PFSK-1 (cell line): ENCODE measurements at regions not wholly inside any gene's neighbourhood (a gene's known extent, or its start where the extent isn't known, plus 50 kb on each side); places are given as distances from the start of the nearest gene placed in this dataset.

Source experiments
- FOXP2 ChIP-seq: optimal IDR thresholded peaks from 2 replicates; pipeline ENCODE3; 2011; ENCODE audit warnings: borderline replicate concordance, control low read depth, inconsistent platforms; ENCODE audit not compliant: insufficient read depth; ENCODE audit errors: extremely low read length, extremely low read depth
- POLR2AphosphoS5 ChIP-seq: IDR thresholded peaks from 2 replicates; pipeline ENCODE4 v1.6.1; 2012; ENCODE audit warnings: low read depth, mild to moderate bottlenecking, control low read depth, low read length, moderate library complexity
- SIN3A ChIP-seq: IDR thresholded peaks from 2 replicates; pipeline ENCODE4 v1.6.1; 2012; ENCODE audit warnings: mild to moderate bottlenecking, low read length, moderate library complexity, borderline replicate concordance; ENCODE audit not compliant: insufficient read depth
- TAF1 ChIP-seq: IDR thresholded peaks from 2 replicates; pipeline ENCODE4 v1.6.1; 2012; ENCODE audit warnings: low read length, control low read depth, borderline replicate concordance; ENCODE audit not compliant: insufficient read depth
- TF ChIP-seq, protein P1 (sequence below), 2 experiments: IDR thresholded peaks; 2 replicates each; pipeline versions ENCODE4 v1.6.1 to v1.8.0; 2011 to 2012; ENCODE audit warnings: low read depth in 2 of 2, low read length in 2 of 2, control low read depth in 1 of 2, inconsistent platforms in 1 of 2, mild to moderate bottlenecking in 1 of 2, moderate library complexity in 1 of 2; ENCODE audit not compliant: insufficient read depth in 1 of 2

- TF ChIP-seq POLR2AphosphoS5 (no peak), TAF1 (no peak), SIN3A (no peak), FOXP2 (no peak)
Observed at GRCh38 chr7:131673576-131673975, 117.1 kb upstream of the PODXL start.

- TF ChIP-seq, protein P1, sequence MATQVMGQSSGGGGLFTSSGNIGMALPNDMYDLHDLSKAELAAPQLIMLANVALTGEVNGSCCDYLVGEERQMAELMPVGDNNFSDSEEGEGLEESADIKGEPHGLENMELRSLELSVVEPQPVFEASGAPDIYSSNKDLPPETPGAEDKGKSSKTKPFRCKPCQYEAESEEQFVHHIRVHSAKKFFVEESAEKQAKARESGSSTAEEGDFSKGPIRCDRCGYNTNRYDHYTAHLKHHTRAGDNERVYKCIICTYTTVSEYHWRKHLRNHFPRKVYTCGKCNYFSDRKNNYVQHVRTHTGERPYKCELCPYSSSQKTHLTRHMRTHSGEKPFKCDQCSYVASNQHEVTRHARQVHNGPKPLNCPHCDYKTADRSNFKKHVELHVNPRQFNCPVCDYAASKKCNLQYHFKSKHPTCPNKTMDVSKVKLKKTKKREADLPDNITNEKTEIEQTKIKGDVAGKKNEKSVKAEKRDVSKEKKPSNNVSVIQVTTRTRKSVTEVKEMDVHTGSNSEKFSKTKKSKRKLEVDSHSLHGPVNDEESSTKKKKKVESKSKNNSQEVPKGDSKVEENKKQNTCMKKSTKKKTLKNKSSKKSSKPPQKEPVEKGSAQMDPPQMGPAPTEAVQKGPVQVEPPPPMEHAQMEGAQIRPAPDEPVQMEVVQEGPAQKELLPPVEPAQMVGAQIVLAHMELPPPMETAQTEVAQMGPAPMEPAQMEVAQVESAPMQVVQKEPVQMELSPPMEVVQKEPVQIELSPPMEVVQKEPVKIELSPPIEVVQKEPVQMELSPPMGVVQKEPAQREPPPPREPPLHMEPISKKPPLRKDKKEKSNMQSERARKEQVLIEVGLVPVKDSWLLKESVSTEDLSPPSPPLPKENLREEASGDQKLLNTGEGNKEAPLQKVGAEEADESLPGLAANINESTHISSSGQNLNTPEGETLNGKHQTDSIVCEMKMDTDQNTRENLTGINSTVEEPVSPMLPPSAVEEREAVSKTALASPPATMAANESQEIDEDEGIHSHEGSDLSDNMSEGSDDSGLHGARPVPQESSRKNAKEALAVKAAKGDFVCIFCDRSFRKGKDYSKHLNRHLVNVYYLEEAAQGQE (IDR thresholded peaks at IDR 0.05; ENCODE audit: insufficient read depth in 1 of 2, low read depth in 2 of 2, low read length in 2 of 2), result no peak
- TF ChIP-seq POLR2AphosphoS5 (no peak), TAF1 (no peak), FOXP2 (no peak), SIN3A (no peak)
Observed at GRCh38 chr7:131670406-131670805, 114.0 kb upstream of the PODXL start.

DNA sequence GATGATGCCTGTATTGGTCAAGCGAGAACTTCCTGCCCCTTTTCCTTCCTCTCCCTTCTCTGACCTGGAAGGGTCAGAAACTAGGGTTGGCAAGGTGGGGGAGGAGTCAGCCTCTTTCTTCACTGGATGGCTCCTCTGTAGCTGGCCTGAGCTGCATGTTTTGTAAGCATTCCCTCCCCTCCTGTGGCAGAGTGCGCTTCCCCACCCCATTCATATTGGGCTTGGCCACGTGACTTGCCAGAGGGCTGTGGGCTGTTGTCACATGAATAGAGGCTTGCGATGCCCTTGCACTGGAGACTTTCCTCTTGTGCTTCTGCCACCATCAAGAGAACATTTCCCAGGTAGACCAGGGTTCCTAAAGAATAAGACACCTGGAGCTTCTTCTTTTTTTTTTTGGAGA lies 111.3 kb upstream of the PODXL start:
- TF ChIP-seq POLR2AphosphoS5, result no peak
- TF ChIP-seq SIN3A, result no peak
- TF ChIP-seq TAF1, result no peak
- no peak for TF ChIP-seq FOXP2
- TF ChIP-seq, protein P1 (IDR thresholded peaks at IDR 0.05; ENCODE audit: insufficient read depth in 1 of 2, low read depth in 2 of 2, low read length in 2 of 2), result no peak

- no peak for TF ChIP-seq FOXP2
- no peak for TF ChIP-seq SIN3A
- TF ChIP-seq, protein P1 (IDR thresholded peaks at IDR 0.05; ENCODE audit: insufficient read depth in 1 of 2, low read depth in 2 of 2, low read length in 2 of 2), result no peak
- no peak for TF ChIP-seq POLR2AphosphoS5
- TF ChIP-seq TAF1, result no peak
Observed at GRCh38 chr7:131665021-131665420, 108.6 kb upstream of the PODXL start.

DNA sequence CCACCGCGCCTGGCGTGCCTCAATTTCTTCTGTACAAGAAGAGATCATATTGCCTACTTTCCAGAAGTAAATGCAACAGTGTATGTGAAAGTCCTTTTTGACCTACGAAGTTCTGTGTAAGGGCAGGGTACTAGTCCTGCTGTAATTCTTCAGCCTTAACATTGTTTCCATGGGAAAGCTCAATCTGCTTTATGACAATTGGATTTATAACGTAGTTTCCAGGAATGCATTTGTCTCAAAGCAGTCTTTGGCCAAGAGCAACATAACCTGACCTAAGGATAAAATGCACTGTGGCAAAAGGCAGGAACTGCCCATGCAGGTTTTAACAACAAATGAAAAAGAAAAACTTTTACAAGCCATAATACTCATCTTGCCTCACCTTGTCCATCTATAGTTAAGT lies 108.1 kb upstream of the PODXL start:
- TF ChIP-seq POLR2AphosphoS5, result no peak
- TF ChIP-seq TAF1, result no peak
- TF ChIP-seq, protein P1 (IDR thresholded peaks at IDR 0.05; ENCODE audit: insufficient read depth in 1 of 2, low read depth in 2 of 2, low read length in 2 of 2), result no peak
- TF ChIP-seq SIN3A, result no peak
- TF ChIP-seq FOXP2, result no peak

- TF ChIP-seq TAF1, result no peak
- TF ChIP-seq POLR2AphosphoS5, result no peak
- TF ChIP-seq SIN3A, result no peak
- no peak for TF ChIP-seq FOXP2
- TF ChIP-seq, protein P1 (IDR thresholded peaks at IDR 0.05; ENCODE audit: insufficient read depth in 1 of 2, low read depth in 2 of 2, low read length in 2 of 2), result no peak
Observed at GRCh38 chr7:131657881-131658280, 101.5 kb upstream of the PODXL start.
